ENCODE measurements at regions not wholly inside any gene's neighbourhood (a gene's known extent, or its start where the extent isn't known, plus 50 kb on each side); places are given as distances from the start of the nearest gene placed in this dataset.
"Not testable (repeated sequence)": the region's sequence is repeated elsewhere in the genome, so short reads cannot be mapped to it uniquely, and the experiment has no call there.

GRCh38 chr10:42230812-42231211, 407.6 kb downstream of the ZNF33B start:
- H3K27ac ChIP-seq (ENCODE audit: low read depth, low read length); H3K36me3 ChIP-seq (ENCODE audit: control insufficient read depth, insufficient read depth, low read length); H3K4me1 ChIP-seq (ENCODE audit: control insufficient read depth, insufficient read depth, low read length); H3K4me3 ChIP-seq (ENCODE audit: low read length); H3K9ac ChIP-seq (ENCODE audit: low read length); H3K27me3 ChIP-seq (ENCODE audit: control insufficient read depth, insufficient read depth, low read length): not testable (repeated sequence)

- not testable (repeated sequence) for H3K36me3 ChIP-seq (ENCODE audit: control insufficient read depth, insufficient read depth, low read length); H3K27me3 ChIP-seq (ENCODE audit: control insufficient read depth, insufficient read depth, low read length); H3K9ac ChIP-seq (ENCODE audit: low read length); H3K4me3 ChIP-seq (ENCODE audit: low read length); H3K4me1 ChIP-seq (ENCODE audit: control insufficient read depth, insufficient read depth, low read length); H3K27ac ChIP-seq (ENCODE audit: low read depth, low read length)
These were observed 408.3 kb downstream of the ZNF33B start for GRCh38 chr10:42230115-42230514.

- H3K27ac ChIP-seq (ENCODE audit: low read depth, low read length); H3K27me3 ChIP-seq (ENCODE audit: control insufficient read depth, insufficient read depth, low read length); H3K4me3 ChIP-seq (ENCODE audit: low read length); H3K9ac ChIP-seq (ENCODE audit: low read length); H3K36me3 ChIP-seq (ENCODE audit: control insufficient read depth, insufficient read depth, low read length); H3K4me1 ChIP-seq (ENCODE audit: control insufficient read depth, insufficient read depth, low read length): not testable (repeated sequence)
These were observed 410.5 kb downstream of the ZNF33B start for GRCh38 chr10:42227859-42228258.

- not testable (repeated sequence) for H3K4me1 ChIP-seq (ENCODE audit: control insufficient read depth, insufficient read depth, low read length); H3K27ac ChIP-seq (ENCODE audit: low read depth, low read length); H3K4me3 ChIP-seq (ENCODE audit: low read length); H3K27me3 ChIP-seq (ENCODE audit: control insufficient read depth, insufficient read depth, low read length); H3K9ac ChIP-seq (ENCODE audit: low read length); H3K36me3 ChIP-seq (ENCODE audit: control insufficient read depth, insufficient read depth, low read length)
These were observed 444.8 kb downstream of the ZNF33B start for GRCh38 chr10:42193588-42193987.

- H3K27me3 ChIP-seq (ENCODE audit: control insufficient read depth, insufficient read depth, low read length); H3K9ac ChIP-seq (ENCODE audit: low read length); H3K4me1 ChIP-seq (ENCODE audit: control insufficient read depth, insufficient read depth, low read length); H3K36me3 ChIP-seq (ENCODE audit: control insufficient read depth, insufficient read depth, low read length); H3K27ac ChIP-seq (ENCODE audit: low read depth, low read length); H3K4me3 ChIP-seq (ENCODE audit: low read length): not testable (repeated sequence)
These were observed 445.9 kb downstream of the ZNF33B start for GRCh38 chr10:42192450-42192849.

- not testable (repeated sequence) for H3K9ac ChIP-seq (ENCODE audit: low read length); H3K36me3 ChIP-seq (ENCODE audit: control insufficient read depth, insufficient read depth, low read length); H3K4me1 ChIP-seq (ENCODE audit: control insufficient read depth, insufficient read depth, low read length)
These were observed 450.7 kb downstream of the ZNF33B start for GRCh38 chr10:42187501-42188195.

GRCh38 chr10:42177793-42178689, 460.3 kb downstream of the ZNF33B start:
- H3K27me3 ChIP-seq (ENCODE audit: control insufficient read depth, insufficient read depth, low read length); H3K27ac ChIP-seq (ENCODE audit: low read depth, low read length); H3K4me1 ChIP-seq (ENCODE audit: control insufficient read depth, insufficient read depth, low read length); H3K4me3 ChIP-seq (ENCODE audit: low read length); H3K36me3 ChIP-seq (ENCODE audit: control insufficient read depth, insufficient read depth, low read length); H3K9ac ChIP-seq (ENCODE audit: low read length): not testable (repeated sequence)

More at GRCh38 chr10:42187501-42188195, 450.7 kb downstream of the ZNF33B start:
- not testable (repeated sequence) for H3K27me3 ChIP-seq (ENCODE audit: control insufficient read depth, insufficient read depth, low read length); H3K4me3 ChIP-seq (ENCODE audit: low read length); H3K27ac ChIP-seq (ENCODE audit: low read depth, low read length)

- H3K27me3 ChIP-seq (ENCODE audit: control insufficient read depth, insufficient read depth, low read length) = no peaks in the 10 kb centered on the region
- no peak overlapping the region for H3K4me3 ChIP-seq (ENCODE audit: low read length)
These were observed 461.1 kb downstream of the ZNF33B start for GRCh38 chr10:42177077-42177792.

GRCh38 chr10:42150428-42151061, 487.8 kb downstream of the ZNF33B start:
- Histone ChIP-seq H3K4me3 (ENCODE audit: low read length) (no peak overlapping the region), H3K9ac (ENCODE audit: low read length) (no peak overlapping the region), H3K27me3 (ENCODE audit: control insufficient read depth, insufficient read depth, low read length) (no peaks in the 10 kb centered on the region), H3K27ac (ENCODE audit: low read depth, low read length) (no peak overlapping the region), H3K36me3 (ENCODE audit: control insufficient read depth, insufficient read depth, low read length) (no peaks in the 10 kb centered on the region), H3K4me1 (ENCODE audit: control insufficient read depth, insufficient read depth, low read length) (no peaks in the 10 kb centered on the region)

More at GRCh38 chr10:42177077-42177792, 461.1 kb downstream of the ZNF33B start:
- Histone ChIP-seq H3K27ac (ENCODE audit: low read depth, low read length) (no peak overlapping the region), H3K36me3 (ENCODE audit: control insufficient read depth, insufficient read depth, low read length) (no peaks in the 10 kb centered on the region), H3K9ac (ENCODE audit: low read length) (no peak overlapping the region), H3K4me1 (ENCODE audit: control insufficient read depth, insufficient read depth, low read length) (no peaks in the 10 kb centered on the region)

- no peak overlapping the region for H3K27ac ChIP-seq (ENCODE audit: low read depth, low read length)
- no peaks in the 10 kb centered on the region for H3K4me1 ChIP-seq (ENCODE audit: control insufficient read depth, insufficient read depth, low read length)
- no peak overlapping the region for H3K4me3 ChIP-seq (ENCODE audit: low read length)
- H3K9ac ChIP-seq (ENCODE audit: low read length) = no peak overlapping the region
- H3K27me3 ChIP-seq (ENCODE audit: control insufficient read depth, insufficient read depth, low read length) = no peaks in the 10 kb centered on the region
- no peaks in the 10 kb centered on the region for H3K36me3 ChIP-seq (ENCODE audit: control insufficient read depth, insufficient read depth, low read length)
These were observed 488.5 kb downstream of the ZNF33B start for GRCh38 chr10:42149722-42150427.

- Histone ChIP-seq H3K9ac (ENCODE audit: low read length) (no peak overlapping the region), H3K4me3 (ENCODE audit: low read length) (no peak overlapping the region), H3K4me1 (ENCODE audit: control insufficient read depth, insufficient read depth, low read length) (no peaks in the 10 kb centered on the region), H3K27me3 (ENCODE audit: control insufficient read depth, insufficient read depth, low read length) (no peaks in the 10 kb centered on the region), H3K36me3 (ENCODE audit: control insufficient read depth, insufficient read depth, low read length) (no peaks in the 10 kb centered on the region), H3K27ac (ENCODE audit: low read depth, low read length) (no peak overlapping the region)
These were observed 489.2 kb downstream of the ZNF33B start for GRCh38 chr10:42149027-42149700.

All from rectal smooth muscle tissue (tissue), 1 donor.